ENCODE measurements at regions not wholly inside any gene's neighbourhood (a gene's known extent, or its start where the extent isn't known, plus 50 kb on each side); places are given as distances from the start of the nearest gene placed in this dataset.

DNA sequence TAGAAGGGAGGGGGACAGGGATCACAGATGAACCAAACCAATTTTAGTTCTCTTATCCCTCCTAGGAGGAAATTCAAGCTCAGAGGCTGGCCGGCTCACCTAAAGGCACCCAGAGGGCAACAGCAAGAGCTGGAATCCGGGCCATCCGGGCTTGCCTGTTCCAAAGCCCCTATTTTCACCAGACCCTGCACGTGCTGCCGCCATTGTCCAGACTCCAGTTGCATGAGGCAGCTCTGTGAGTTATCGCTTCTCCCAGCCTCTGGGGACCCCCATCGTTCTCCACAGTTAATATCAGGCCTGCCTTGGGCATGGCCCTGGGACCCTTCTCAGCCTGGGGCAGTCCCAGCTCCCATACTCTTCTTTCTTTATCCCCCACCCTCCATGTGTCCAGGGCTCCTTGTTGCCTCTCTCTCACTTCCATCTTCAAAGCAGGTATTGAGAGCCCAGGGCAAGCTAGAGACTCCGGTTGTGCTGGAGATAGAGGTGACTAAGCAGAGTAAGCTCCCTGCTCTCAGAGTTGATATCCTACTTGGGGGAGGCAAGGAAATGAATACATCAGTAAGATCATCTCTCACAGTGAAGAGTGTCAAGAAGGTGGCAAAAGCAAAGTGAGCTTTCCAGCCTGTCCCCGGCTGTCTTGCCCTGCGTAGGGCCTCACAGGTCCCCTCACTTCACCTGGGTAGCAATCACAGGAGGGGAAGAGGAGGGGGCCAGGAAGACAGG is 322.8 kb downstream of the UACA start:
- DNase-seq: no peak

DNA sequence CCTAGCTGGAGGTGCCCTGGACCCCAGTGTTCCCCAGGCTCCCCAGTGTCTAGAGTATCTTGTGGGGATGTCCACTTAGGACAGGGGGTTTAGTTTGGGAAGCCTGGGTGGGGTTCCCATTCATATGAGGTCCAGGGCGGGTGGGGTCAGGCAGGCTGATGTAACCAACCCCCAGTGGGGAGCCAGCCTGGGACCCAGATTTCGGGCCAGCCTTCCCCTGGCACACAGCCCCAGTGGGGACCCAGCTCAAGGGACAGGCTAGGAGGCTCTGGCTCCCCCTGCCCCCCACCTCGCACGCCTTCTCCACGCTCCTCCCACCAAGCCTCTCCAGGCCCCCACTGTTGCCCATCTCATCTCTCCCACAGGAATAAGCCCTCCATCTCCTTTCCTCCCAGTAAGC is 323.5 kb downstream of the UACA start:
- no peak for DNase-seq

DNA sequence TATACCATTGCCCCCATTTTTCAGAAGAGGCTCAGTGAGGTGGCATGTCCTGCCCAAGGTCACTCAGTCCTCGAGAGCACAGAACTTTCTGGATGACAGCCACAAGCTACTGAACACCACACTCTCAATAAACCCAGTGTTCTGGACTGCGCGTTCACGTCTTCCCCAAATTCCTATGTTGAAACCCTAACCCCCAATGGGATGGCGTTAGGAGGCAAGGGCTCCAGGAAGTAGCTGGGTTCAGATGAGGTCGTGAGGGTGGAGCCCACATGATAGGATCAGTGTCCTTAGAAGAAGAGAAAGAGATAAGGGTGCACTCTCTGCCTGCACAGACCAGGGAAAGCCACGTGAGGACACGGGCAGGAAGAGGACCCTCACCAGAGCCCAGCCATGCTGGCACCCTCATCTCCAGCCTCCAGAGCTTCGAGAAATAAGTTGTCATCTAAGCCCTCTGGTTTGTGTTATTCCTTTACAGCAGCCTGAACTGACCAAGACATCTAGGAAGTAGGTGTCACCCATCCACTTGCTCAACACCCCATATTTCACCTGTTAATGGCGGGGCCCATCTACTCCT is 324.0 kb downstream of the UACA start:
- no peak for DNase-seq

DNA sequence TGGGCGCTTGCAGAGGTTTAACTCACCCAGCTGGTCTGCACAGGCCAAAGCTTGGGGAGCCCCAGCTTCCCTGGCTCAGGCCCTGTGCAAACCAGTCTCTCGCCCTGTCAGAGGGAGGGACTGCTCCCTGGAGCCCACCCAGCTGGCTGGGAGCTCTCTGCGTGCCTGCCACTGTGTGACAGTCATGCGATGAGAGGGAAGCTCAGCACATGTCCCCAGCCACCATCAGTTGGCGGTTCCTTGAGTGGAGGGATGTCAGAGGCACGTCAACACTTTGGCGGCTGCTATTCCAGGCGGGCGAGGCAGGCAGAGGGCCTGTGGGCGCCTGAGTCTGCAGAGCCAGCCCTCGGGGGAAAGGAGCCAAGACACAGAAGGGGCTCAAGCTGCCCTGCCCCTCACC is 324.6 kb downstream of the UACA start:
- DNase-seq: no peak

DNA sequence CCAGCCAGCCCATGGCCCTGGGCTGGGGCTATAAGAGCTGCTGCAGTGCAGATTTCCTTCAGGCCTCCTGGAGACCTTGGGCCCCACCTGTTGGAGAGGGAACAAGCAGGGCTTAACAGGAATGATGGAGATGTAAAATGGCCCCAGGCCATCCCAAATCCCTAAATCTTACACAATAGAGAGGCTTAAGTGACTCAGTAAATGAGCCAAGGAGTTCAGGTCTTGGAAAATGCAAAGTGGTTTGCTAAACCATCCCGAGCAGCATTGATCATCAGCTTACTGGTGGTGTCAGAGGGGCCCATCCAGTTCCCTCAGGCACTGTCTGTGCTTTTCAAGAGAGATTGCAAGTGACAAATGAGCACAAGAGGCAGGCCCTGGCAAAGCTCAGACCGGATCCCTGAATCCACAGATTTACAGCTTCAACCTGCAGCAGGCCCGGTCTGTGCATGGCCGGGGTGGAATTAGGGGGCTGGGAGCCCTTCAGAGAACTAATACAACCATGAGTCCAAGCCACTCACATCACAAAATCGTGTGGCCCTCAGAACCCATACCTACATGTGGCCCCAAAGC is 325.4 kb downstream of the UACA start:
- no peak for DNase-seq

DNA sequence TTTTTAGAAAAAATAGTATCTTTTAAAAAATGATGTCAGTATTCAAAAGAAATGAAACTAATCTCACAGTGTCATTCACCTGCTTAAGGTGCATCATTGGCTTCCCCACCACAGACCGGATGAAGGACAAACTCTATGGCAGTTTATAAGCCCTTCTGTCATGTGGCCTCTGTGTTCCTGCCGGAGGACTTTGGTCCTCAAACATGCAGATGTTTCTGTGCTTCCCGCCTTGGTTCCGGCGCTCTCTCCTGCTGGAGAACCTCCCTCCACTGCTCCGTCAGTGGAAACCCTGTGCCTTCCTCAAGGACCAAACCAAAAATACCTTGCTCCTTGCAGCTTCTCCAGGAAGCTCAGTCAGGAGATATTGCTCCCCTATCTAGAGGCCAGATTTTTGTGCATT is 326.3 kb downstream of the UACA start:
- no peak for DNase-seq

DNA sequence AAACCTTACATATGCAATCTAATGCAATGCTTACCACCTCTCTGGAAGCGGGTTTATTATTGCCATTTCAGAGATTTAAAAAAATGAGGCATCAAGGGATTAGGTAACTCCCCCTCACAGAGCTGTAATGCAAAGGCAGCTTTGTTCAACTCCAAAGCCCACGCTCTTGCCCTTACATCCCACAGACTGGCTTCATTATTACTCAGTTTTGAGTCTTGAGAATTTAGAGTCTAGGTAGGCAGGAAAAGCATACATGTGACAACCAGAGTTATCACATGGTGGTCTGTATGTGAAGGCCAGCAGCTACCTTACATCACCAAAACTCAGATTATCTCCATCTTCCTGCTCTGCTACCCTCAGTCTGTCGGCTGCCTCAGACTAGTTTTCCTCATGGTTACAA is 326.9 kb downstream of the UACA start:
- DNase-seq: no peak

DNA sequence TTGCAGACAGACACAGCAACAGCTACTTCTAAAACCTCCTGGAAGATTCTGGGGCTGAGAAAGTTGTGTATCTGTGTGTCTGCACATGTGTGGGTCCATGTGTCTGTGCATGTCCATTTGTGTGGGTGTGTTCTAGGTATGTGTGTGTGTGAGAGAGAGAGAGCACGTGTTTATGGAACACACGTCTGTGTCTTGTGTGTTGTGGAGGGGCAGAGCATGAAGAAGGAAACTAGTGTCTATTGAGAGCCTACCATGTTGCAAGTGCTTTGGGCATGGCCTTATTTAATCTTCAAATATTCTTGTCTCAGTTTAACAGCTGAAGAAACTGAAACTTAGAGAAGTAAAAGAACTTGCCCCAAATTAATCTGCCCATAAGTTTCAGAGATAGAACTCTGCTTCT is 327.5 kb downstream of the UACA start:
- no peak for DNase-seq

DNA sequence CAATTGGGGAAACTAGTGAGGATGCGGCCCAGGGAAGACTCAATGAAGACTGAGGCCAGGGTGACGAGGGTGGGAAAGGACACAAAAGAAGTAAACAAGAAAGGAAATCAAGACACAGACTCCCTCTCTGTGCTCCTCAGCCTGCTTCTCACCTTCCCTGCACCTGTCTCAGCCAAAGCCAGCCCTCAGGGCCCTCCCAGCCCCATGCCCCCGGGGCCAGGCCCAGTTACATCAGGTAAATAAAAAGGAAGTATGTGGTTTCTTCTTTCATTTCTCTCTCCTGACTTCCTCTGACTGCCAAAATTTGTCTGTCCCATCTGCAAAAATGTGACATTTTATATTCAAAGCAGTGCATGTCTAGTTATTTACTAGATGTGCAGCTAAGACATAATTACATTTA is 328.0 kb downstream of the UACA start:
- DNase-seq: no peak

DNA sequence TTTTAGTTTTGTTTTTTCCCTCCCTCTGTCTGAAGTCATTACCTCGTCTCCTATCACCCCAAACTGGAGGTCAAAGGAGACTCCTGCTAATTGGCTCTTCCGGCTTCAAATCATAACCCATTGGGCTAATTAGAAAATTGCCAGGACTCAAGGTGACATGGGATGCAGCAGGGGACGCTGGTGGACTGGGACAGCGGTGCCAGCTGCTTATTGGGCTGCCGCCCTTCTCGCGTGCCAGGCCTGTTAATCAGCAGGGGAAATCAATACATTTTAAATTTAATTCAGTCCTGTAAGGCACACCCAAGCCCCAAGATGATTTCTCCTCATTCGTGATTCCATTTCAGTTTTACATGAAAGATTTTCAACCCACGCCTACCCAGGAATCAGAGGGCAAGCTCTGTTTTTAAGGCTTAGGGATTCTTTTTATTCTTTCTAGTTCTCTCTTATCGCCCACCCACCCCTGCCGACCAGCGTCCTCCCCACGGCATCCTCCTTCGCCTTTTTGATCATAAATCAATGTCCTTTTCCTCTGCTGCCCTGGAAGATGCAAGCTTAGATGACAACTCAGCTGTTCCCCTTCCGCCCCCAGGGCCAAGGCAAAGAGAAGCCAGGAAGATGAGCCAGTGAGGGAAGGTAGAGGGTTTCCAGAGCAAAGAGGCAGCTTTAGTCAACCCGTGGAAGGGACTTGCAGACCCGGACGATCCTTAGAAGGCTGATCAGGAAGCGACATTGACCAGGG is 329.6 kb downstream of the UACA start:
- no peak for DNase-seq

DNA sequence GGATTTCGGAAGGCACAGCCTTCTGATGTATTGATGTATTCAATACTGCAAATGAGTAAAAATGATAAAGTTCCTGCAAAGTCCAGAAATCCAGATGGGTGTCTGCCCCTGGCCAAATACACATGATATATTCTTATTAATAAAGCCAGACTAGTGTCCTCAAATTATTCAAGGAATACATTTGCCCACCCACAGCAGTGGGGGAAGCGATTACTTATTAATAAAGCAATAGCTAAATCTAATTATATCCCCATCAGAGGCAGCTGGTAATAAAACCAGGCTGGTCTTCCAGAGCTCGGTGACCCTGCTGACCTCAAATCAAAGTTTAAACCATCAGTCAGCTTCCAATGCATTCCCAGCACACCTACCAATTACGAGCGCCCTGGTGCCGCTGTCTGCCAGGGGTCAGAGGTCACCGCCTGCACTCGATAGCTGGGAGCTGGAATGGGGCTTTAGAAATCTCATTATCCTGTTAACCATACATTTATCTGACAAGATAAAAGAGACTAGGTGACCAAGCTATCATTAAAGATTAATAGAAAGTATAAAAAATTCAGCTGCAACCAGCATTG is 330.3 kb downstream of the UACA start:
- DNase-seq: no peak

DNA sequence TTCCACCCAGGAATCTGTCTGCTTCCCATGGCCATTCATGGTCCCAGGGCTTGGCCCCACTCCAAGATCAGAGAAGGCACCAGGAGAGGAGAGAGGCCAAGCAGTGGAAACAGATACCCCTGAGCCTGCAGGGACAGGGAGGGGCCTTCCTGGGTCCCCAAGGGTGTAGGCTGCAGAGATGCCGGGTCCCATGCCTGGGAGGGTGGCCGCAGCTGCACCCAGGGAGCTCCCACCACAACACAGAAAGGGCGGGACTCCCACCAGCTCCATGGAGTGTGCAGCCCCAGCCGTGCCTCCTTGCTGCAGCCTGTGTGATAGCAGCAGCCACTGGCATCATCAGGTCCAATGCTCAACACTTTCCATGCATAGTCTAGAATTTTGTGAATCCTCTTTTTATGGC is 331.5 kb downstream of the UACA start:
- no peak for DNase-seq

DNA sequence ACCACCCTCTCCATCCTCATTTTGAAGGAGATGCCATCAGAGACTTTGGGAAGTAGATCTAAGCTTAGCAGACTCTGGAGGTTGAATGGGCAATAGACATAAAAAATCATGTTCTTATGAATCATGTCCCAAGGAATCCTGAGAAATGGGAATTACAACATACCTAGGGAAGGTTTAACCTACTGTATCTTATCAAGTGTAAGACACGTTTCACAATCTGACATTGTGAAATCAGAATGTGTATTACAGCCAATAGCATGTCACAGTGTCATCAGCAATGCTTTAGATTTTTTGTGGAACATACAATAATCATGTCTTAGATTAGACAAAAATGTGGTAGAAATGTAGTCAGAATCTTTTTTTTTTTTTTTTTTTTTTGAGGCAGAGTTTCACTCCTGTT is 332.4 kb upstream of the TLE3 start:
- DNase-seq: no peak

DNA sequence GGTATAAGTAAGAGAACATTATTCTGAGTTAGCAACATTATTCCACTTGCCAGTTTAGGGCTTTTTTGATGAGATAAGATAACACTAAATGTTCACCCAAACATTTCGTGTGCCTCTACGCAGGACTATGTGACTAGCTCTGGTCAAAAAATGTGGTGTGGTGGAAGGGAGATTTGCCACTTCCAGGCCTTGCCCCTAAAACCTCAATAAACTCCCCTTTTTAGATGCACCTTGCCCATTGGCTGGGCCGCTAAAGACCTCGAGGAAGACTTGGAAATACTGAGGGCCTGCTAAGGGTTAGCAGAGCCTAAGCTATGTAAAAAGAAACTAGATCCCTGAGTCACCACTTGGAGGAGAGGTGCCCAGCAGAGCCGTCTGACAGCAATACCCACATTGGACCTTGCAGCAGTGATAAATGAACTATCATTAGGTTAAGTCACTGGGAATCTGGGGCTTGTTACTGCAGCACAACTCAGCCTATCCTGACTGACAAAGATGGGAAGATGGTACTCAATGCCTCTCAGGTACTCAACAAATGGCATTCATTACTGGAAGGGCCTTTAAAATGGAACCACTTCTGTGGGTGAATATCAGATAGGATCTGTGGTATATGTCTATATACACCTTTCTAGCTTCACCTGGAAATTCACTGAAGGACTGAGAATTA is 331.5 kb upstream of the TLE3 start:
- no peak for DNase-seq

DNA sequence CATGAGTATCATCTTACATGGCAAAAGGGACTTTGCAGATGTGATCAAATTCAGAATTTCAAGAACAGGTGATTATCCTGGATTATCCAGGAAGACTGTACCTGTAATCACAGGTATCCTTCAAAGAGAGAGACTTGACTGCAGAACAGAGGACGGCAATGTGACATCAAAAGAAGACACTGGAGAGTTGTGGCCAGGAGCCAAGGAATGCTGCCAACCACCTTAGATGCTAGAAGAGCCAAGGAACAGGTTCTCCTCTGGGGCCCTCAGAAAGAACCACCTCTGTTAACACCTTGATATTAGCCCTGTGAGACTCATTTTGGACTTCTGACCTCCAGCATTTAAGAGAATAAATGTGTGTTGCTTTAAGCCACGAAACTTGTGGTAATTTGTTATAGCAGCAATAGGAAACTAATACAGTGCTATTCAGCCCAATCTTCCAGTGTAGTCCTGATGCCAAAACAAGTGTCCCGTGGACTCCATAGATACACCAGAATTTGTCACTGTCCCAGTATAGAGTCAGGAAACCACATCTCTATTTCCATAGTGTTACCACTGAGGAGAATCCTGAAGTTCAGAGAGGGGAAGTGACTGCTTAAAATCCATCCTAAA is 330.6 kb upstream of the TLE3 start:
- DNase-seq: no peak

DNA sequence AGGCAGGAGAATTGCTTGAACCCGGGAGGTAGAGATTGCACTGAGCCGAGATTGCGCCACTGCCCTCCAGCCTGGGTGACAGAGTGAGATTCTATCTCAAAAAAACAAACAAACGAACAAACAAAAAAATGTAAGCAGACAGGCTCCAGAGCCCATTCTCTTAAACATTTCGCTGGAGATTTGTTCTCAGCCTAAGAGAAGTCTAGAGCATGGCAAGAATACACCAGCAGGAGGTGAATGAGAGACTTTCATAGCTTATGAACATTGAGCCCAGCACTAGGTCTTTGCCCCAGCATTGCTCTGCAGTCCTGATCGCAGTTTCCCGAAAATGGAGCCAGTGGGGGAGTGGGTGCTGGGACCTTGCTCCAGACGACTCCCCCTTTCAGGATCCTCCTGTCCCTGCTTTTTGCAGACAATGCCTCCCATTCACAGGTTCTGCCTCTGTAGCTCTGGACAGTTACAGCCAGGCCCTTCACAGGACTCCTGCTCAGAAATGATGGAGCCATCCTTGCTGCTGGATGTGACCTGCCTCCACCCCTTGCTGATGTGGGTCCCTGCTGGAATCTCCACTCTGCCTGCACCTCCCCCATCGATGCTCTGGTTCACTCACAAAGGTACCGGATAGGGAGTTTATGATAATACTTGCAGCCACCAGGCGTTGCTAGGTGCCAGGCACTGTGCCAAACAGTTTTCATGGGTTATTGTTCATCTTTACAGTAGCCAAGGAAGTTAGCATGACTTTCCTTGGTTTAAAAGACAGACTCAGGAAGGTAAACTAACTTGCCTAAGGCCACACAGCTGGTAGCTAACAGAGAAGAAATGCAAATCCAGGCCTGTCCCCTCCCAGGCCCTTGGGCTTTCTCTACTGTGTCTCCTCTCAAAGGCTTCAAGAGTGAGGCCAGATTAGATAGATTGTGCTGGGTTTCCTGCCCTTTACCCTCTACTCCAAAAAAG is 329.7 kb upstream of the TLE3 start:
- no peak for DNase-seq

DNA sequence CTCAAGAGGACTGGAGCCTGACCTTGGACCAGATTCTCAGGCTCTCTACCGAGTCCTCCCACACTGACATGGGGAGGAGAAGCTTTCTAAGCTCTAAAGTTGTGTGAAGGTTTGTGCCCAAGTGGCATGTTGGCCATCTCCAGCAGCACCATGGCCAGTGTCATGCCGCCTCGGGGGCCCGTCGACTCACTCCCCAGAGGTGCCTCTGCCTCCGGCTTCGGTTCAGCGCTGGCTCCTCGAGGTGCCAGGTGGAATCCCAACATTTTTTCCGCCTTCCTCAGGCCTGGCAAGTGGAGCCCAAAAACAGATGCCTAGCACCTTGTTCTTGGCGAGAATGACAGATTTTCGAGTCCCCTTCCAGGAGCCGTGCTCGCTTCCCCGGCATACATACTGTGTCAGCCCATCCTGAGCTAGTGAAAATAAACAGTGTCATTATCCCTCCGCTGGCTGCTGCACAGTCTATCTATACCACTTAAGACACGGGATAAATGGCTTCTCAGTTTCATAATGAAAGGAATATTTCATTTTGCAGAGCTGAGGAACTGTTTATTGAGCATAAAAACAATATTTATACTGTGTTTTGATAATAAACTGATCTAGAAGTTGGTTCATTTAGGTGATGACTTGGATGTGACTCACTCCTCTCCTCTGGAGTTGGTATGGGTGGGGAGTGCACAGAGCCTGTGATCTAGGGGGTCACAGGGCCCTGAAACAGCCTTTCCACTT is 328.5 kb upstream of the TLE3 start:
- DNase-seq: no peak

DNA sequence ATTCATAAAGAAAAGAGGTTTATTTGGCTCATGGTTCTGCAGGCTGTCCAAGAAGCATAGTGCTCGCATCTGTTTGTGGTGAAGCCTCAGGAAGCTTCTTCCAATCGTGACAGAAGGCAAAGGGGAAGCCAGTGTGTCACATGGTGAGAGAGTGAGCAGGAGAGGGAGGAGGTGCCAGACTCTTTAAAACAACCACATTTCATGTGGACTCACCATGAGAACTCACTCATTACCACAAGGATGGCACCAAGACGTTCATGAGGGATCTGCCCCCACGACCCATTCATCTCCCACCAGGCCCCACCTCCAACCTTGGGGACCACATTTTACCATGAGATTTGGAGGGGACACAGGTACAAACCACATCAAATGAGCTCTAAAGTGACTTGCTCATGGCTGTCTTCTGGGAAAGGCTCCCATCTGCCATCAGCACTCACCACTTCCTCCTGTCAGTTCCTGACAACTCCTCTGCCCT is 327.3 kb upstream of the TLE3 start:
- DNase-seq: no peak

DNA sequence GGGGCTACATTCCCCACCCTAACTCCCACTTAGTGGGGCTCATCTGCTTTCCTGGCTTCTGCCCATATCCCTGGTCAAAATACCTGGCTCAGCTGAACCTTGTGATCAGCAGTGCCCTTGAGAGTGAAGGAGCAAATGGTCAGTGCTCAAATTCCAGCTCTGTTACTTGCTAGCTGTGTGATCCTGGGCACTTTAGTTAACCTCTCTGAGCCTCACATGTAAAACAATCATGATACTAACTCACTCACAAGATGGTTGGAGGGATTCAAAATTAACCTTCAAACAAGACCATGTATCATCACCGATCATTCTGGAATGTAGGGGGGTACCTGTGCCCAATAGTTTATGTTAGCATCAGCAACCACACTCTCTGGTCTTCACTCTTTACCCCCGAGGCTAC is 325.6 kb upstream of the TLE3 start:
- no peak for DNase-seq

DNA sequence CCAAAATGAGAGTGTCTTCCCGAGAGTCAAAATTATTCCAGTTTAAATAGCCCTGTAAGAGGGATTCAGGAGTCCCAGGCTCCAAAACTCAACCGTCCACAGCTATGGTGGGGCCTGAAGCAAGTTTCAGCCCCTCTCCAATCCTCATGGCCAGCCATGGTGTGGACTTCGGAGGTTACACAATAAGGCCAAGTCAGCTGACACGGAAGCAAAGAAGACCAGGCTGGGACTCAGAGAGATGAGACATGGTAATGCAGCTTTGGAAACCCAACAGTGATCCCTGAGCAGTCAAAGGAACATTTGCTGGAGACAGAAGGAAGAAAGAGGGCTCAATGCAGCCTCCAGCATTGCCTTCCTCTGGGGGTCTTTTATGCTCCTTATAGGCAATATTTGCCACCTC is 324.6 kb upstream of the TLE3 start:
- no peak for DNase-seq

Data from hindlimb muscle (tissue), 1 donor.